H1 (cell line): ENCODE measurements at regions not wholly inside any gene's neighbourhood (a gene's known extent, or its start where the extent isn't known, plus 50 kb on each side); places are given as distances from the start of the nearest gene placed in this dataset.

Experiments used
- CEBPB ChIP-seq: IDR thresholded peaks from 2 replicates; pipeline ENCODE4 v1.6.1; 2012; ENCODE audit warnings: low read depth, low read length
- RFX5 ChIP-seq: IDR thresholded peaks from 2 replicates; pipeline ENCODE4 v1.6.1; 2011; ENCODE audit warnings: low read depth, low read length, improper control_type of control experiment, borderline replicate concordance
- TF ChIP-seq, protein P1 (sequence below): IDR thresholded peaks from 2 replicates; pipeline ENCODE4 v1.6.1; 2012; ENCODE audit warnings: low read length, inconsistent platforms

- no peak for TF ChIP-seq RFX5
- TF ChIP-seq, protein P1, sequence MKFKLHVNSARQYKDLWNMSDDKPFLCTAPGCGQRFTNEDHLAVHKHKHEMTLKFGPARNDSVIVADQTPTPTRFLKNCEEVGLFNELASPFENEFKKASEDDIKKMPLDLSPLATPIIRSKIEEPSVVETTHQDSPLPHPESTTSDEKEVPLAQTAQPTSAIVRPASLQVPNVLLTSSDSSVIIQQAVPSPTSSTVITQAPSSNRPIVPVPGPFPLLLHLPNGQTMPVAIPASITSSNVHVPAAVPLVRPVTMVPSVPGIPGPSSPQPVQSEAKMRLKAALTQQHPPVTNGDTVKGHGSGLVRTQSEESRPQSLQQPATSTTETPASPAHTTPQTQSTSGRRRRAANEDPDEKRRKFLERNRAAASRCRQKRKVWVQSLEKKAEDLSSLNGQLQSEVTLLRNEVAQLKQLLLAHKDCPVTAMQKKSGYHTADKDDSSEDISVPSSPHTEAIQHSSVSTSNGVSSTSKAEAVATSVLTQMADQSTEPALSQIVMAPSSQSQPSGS = no peak
- no peak for TF ChIP-seq CEBPB
Measured at GRCh38 chrX:147788641-147789350, 122.9 kb upstream of the FMR1 start (continued).
